Activated naive CD8-positive, alpha-beta T cell treated with anti-CD3 and anti-CD28 coated beads, Interleukin-2, amount 50 U/mL, for 24 hours (primary cell): ENCODE measurements at regions not wholly inside any gene's neighbourhood (a gene's known extent, or its start where the extent isn't known, plus 50 kb on each side); places are given as distances from the start of the nearest gene placed in this dataset.

ENCODE experiments used
- ATAC-seq: fragments of 150-1000 bp; cut with Tn5 transposase; one replicate; pipeline ENCODE4 v1.10.0; 2021
- DNase-seq: peaks from one replicate; pipeline ENCODE4 v3.0.0; 2021
- H3K27ac Mint-ChIP-seq: one replicate; pipeline ENCODE4 v1.8.0; 2021; ENCODE audit warnings: mild to moderate bottlenecking, mixed read lengths
- H3K27me3 Mint-ChIP-seq: one replicate; pipeline ENCODE4 v1.8.0; 2021; ENCODE audit warnings: mixed read lengths
- H3K36me3 Mint-ChIP-seq: one replicate; pipeline ENCODE4 v1.8.0; 2021; ENCODE audit warnings: low read depth, mixed read lengths
- H3K4me1 Mint-ChIP-seq: one replicate; pipeline ENCODE4 v1.8.0; 2021; ENCODE audit warnings: mixed read lengths
- H3K4me3 Mint-ChIP-seq: one replicate; pipeline ENCODE4 v1.8.0; 2021; ENCODE audit warnings: mild to moderate bottlenecking, moderate library complexity, mixed read lengths
- H3K9me3 Mint-ChIP-seq: one replicate; pipeline ENCODE4 v1.8.0; 2021; ENCODE audit warnings: mixed read lengths

GRCh38 chr10:4315551-4315950, 510.5 kb upstream of the AKR1E2 start:
- no peak for ATAC-seq
- DNase-seq: no peak

GRCh38 chr10:4313051-4313450, 513.0 kb upstream of the AKR1E2 start:
- DNase-seq (no peak), ATAC-seq (no peak)
- Mint-ChIP-seq H3K27me3 (peaks cover 5% of the 10 kb centered on the region), H3K27ac (no peak overlapping the region), H3K4me1 (no peaks in the 10 kb centered on the region), H3K36me3 (no peaks in the 10 kb centered on the region), H3K4me3 (no peak overlapping the region), H3K9me3 (no peaks in the 10 kb centered on the region)

More at GRCh38 chr10:4315551-4315950, 510.5 kb upstream of the AKR1E2 start:
- Mint-ChIP-seq H3K4me3 (no peak overlapping the region), H3K4me1 (no peaks in the 10 kb centered on the region), H3K27me3 (peaks cover 3% of the 10 kb centered on the region), H3K27ac (no peak overlapping the region), H3K9me3 (no peaks in the 10 kb centered on the region), H3K36me3 (no peaks in the 10 kb centered on the region)

GRCh38 chr10:4312051-4312835, 513.8 kb upstream of the AKR1E2 start:
- no peaks in the 10 kb centered on the region for H3K9me3 Mint-ChIP-seq
- no peak for DNase-seq
- H3K4me3 Mint-ChIP-seq: no peak overlapping the region
- no peak overlapping the region for H3K27ac Mint-ChIP-seq
- no peaks in the 10 kb centered on the region for H3K4me1 Mint-ChIP-seq
- no peak for ATAC-seq
- no peaks in the 10 kb centered on the region for H3K36me3 Mint-ChIP-seq
- H3K27me3 Mint-ChIP-seq: peaks cover 5% of the 10 kb centered on the region

- no peak overlapping the region for H3K27ac Mint-ChIP-seq
- H3K36me3 Mint-ChIP-seq: no peaks in the 10 kb centered on the region
- peaks cover 5% of the 10 kb centered on the region for H3K27me3 Mint-ChIP-seq
- no peak overlapping the region for H3K4me3 Mint-ChIP-seq
- ATAC-seq: no peak
- no peaks in the 10 kb centered on the region for H3K9me3 Mint-ChIP-seq
- DNase-seq: no peak
- no peaks in the 10 kb centered on the region for H3K4me1 Mint-ChIP-seq
Observed at GRCh38 chr10:4310172-4310571, 515.8 kb upstream of the AKR1E2 start.

- Mint-ChIP-seq H3K27me3 (peaks cover 8% of the 10 kb centered on the region), H3K9me3 (no peaks in the 10 kb centered on the region), H3K4me3 (no peak overlapping the region), H3K36me3 (no peaks in the 10 kb centered on the region), H3K4me1 (no peaks in the 10 kb centered on the region), H3K27ac (no peak overlapping the region)
- DNase-seq: no peak
- no peak for ATAC-seq
Observed at GRCh38 chr10:4307910-4308309, 518.1 kb upstream of the AKR1E2 start.

GRCh38 chr10:4306871-4307270, 519.1 kb upstream of the AKR1E2 start:
- DNase-seq: no peak
- no peaks in the 10 kb centered on the region for H3K9me3 Mint-ChIP-seq
- H3K27ac Mint-ChIP-seq: no peak overlapping the region
- H3K27me3 Mint-ChIP-seq: peaks cover 8% of the 10 kb centered on the region
- no peaks in the 10 kb centered on the region for H3K36me3 Mint-ChIP-seq
- H3K4me1 Mint-ChIP-seq: no peaks in the 10 kb centered on the region
- no peak overlapping the region for H3K4me3 Mint-ChIP-seq
- no peak for ATAC-seq

GRCh38 chr10:4303045-4303444, 518.0 kb upstream of the KLF6 start:
- no peaks in the 10 kb centered on the region for H3K36me3 Mint-ChIP-seq
- no peak overlapping the region for H3K4me3 Mint-ChIP-seq
- ATAC-seq (no peak), DNase-seq (no peak)
- no peak overlapping the region for H3K27ac Mint-ChIP-seq
- peaks cover 6% of the 10 kb centered on the region for H3K27me3 Mint-ChIP-seq
- H3K9me3 Mint-ChIP-seq: no peaks in the 10 kb centered on the region
- no peaks in the 10 kb centered on the region for H3K4me1 Mint-ChIP-seq

- no peaks in the 10 kb centered on the region for H3K36me3 Mint-ChIP-seq
- no peaks in the 10 kb centered on the region for H3K9me3 Mint-ChIP-seq
- no peak overlapping the region for H3K4me3 Mint-ChIP-seq
- ATAC-seq: no peak
- peaks cover 6% of the 10 kb centered on the region for H3K27me3 Mint-ChIP-seq
- DNase-seq: no peak
- H3K27ac Mint-ChIP-seq: no peak overlapping the region
- no peaks in the 10 kb centered on the region for H3K4me1 Mint-ChIP-seq
Observed at GRCh38 chr10:4301291-4302045, 516.5 kb upstream of the KLF6 start.

GRCh38 chr10:4296161-4296560, 511.2 kb upstream of the KLF6 start:
- no peak for DNase-seq
- Mint-ChIP-seq H3K27me3 (no peaks in the 10 kb centered on the region), H3K4me1 (no peaks in the 10 kb centered on the region), H3K4me3 (no peak overlapping the region), H3K9me3 (no peaks in the 10 kb centered on the region), H3K36me3 (no peaks in the 10 kb centered on the region), H3K27ac (no peak overlapping the region)
- no peak for ATAC-seq

- Mint-ChIP-seq H3K36me3 (no peaks in the 10 kb centered on the region), H3K27me3 (no peaks in the 10 kb centered on the region), H3K4me3 (no peak overlapping the region), H3K4me1 (no peaks in the 10 kb centered on the region), H3K9me3 (no peaks in the 10 kb centered on the region), H3K27ac (no peak overlapping the region)
- no peak for DNase-seq
- ATAC-seq: no peak
Observed at GRCh38 chr10:4294996-4295792, 510.2 kb upstream of the KLF6 start.

- Mint-ChIP-seq H3K9me3 (no peaks in the 10 kb centered on the region), H3K27ac (no peak overlapping the region), H3K36me3 (no peaks in the 10 kb centered on the region), H3K4me3 (no peak overlapping the region), H3K27me3 (no peaks in the 10 kb centered on the region), H3K4me1 (no peaks in the 10 kb centered on the region)
- no peak for ATAC-seq
- DNase-seq: no peak
Observed at GRCh38 chr10:4294271-4294670, 509.3 kb upstream of the KLF6 start.

- DNase-seq (no peak), ATAC-seq (no peak)
- Mint-ChIP-seq H3K4me3 (no peak overlapping the region), H3K27me3 (no peaks in the 10 kb centered on the region), H3K4me1 (no peaks in the 10 kb centered on the region), H3K27ac (no peak overlapping the region), H3K9me3 (no peaks in the 10 kb centered on the region), H3K36me3 (no peaks in the 10 kb centered on the region)
Observed at GRCh38 chr10:4291990-4292389, 507.0 kb upstream of the KLF6 start.

- DNase-seq: no peak
- Mint-ChIP-seq H3K36me3 (no peaks in the 10 kb centered on the region), H3K27ac (no peak overlapping the region), H3K4me3 (no peak overlapping the region), H3K9me3 (no peaks in the 10 kb centered on the region), H3K4me1 (peaks cover 6% of the 10 kb centered on the region), H3K27me3 (no peaks in the 10 kb centered on the region)
- ATAC-seq: no peak
Observed at GRCh38 chr10:4285121-4285520, 500.1 kb upstream of the KLF6 start.

- peaks cover 6% of the 10 kb centered on the region for H3K4me1 Mint-ChIP-seq
- no peak overlapping the region for H3K4me3 Mint-ChIP-seq
- no peaks in the 10 kb centered on the region for H3K9me3 Mint-ChIP-seq
- no peaks in the 10 kb centered on the region for H3K27me3 Mint-ChIP-seq
- ATAC-seq: no peak
- H3K36me3 Mint-ChIP-seq: no peaks in the 10 kb centered on the region
- no peak overlapping the region for H3K27ac Mint-ChIP-seq
- no peak for DNase-seq
Observed at GRCh38 chr10:4283846-4284610, 499.0 kb upstream of the KLF6 start.
